Duodenal mucosa (tissue), 2 donors: ENCODE measurements at regions not wholly inside any gene's neighbourhood (a gene's known extent, or its start where the extent isn't known, plus 50 kb on each side); places are given as distances from the start of the nearest gene placed in this dataset.

Experiments
- H3K27ac ChIP-seq: one replicate; pipeline ENCODE4 v1.7.0; 2013; ENCODE audit warnings: low read depth, low read length
- H3K27me3 ChIP-seq, 2 donors: one replicate each; pipeline ENCODE4 v1.7.0; 2013; ENCODE audit warnings: low read length in 2 of 2, control low read depth in 1 of 2; ENCODE audit not compliant: insufficient read depth in 2 of 2, control insufficient read depth in 1 of 2
- H3K36me3 ChIP-seq, 2 donors: one replicate each; pipeline ENCODE4 v1.7.0; 2013; ENCODE audit warnings: low read length in 2 of 2, control low read depth in 1 of 2; ENCODE audit not compliant: insufficient read depth in 2 of 2, control insufficient read depth in 1 of 2
- H3K4me1 ChIP-seq, 2 donors: one replicate each; pipeline ENCODE4 v1.7.0; 2013; ENCODE audit warnings: low read length in 2 of 2, control low read depth in 1 of 2; ENCODE audit not compliant: insufficient read depth in 2 of 2, control insufficient read depth in 1 of 2
- H3K4me3 ChIP-seq, 2 donors: one replicate each; pipeline ENCODE4 v1.7.0; 2013; ENCODE audit warnings: low read length in 2 of 2, low read depth in 1 of 2
- H3K9ac ChIP-seq, 2 donors: one replicate each; pipeline ENCODE4 v1.7.0; 2013; ENCODE audit warnings: low read length in 2 of 2, low read depth in 1 of 2
- H3K9me3 ChIP-seq, 2 donors: one replicate each; pipeline ENCODE4 v1.7.0; 2013; ENCODE audit warnings: low read length in 2 of 2, control low read depth in 1 of 2; ENCODE audit not compliant: control insufficient read depth in 1 of 2

- Histone ChIP-seq H3K9ac (no peak overlapping the region), H3K27ac (no peak overlapping the region), H3K27me3 (peaks cover 18 to 39% of the 10 kb centered on the region in 2 donors), H3K4me3 (no peak overlapping the region), H3K4me1 (peaks cover 20 to 26% of the 10 kb centered on the region in 2 donors), H3K9me3 (no peaks in the 10 kb centered on the region), H3K36me3 (no peaks in the 10 kb centered on the region)
Measured at GRCh38 chr21:38664315-38664714, 141.4 kb upstream of the ETS2 start.

- Histone ChIP-seq H3K36me3 (no peaks in the 10 kb centered on the region), H3K9me3 (no peaks in the 10 kb centered on the region), H3K9ac (no peak overlapping the region), H3K4me1 (peaks cover 20 to 26% of the 10 kb centered on the region in 2 donors), H3K4me3 (no peak overlapping the region), H3K27me3 (peaks cover 13 to 34% of the 10 kb centered on the region in 2 donors), H3K27ac (no peak overlapping the region)
Measured at GRCh38 chr21:38664841-38665240, 140.9 kb upstream of the ETS2 start.

DNA sequence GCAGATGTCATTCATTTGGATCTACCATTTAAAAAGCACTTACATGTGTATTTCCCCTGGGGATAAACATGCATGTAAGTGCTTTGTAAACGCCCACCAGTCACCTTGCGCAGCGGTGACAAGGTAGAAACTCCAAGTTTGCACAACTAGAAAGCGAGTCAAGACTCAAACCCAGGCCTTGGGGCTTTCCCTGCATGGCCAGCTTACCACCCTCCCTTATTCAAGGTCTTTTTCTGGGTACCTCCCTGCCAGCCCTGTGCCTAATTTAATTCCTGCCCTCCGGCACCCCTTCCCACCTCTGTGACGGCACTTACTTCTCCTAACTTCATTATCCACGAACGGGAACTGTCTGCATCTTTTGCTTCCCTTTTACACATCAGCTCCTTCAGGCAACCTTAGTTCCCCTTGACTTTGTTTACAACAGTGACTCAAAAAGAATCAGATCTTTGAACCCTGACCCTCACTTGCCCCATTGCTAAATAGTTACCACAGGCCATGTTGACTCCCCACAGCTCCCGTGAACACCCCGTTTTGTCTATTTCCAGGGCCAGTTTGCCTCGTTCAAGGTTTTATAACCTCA, 138.3 kb upstream of the ETS2 start:
- Histone ChIP-seq H3K27ac (no peak overlapping the region), H3K4me3 (no peak overlapping the region), H3K9me3 (no peaks in the 10 kb centered on the region), H3K36me3 (no peaks in the 10 kb centered on the region), H3K9ac (no peak overlapping the region), H3K4me1 (peaks cover 15 to 22% of the 10 kb centered on the region in 2 donors), H3K27me3 (peaks cover 5 to 14% of the 10 kb centered on the region in 2 donors)

- H3K9ac ChIP-seq, result no peak overlapping the region
- H3K4me3 ChIP-seq, result no peak overlapping the region
- H3K4me1 ChIP-seq, result peaks cover 15 to 22% of the 10 kb centered on the region in 2 donors
- H3K9me3 ChIP-seq, result no peaks in the 10 kb centered on the region
- H3K36me3 ChIP-seq, result no peaks in the 10 kb centered on the region
- H3K27ac ChIP-seq, result no peak overlapping the region
- peaks cover 3 to 11% of the 10 kb centered on the region in 2 donors for H3K27me3 ChIP-seq
Measured at GRCh38 chr21:38668067-38668466, 137.7 kb upstream of the ETS2 start.

DNA sequence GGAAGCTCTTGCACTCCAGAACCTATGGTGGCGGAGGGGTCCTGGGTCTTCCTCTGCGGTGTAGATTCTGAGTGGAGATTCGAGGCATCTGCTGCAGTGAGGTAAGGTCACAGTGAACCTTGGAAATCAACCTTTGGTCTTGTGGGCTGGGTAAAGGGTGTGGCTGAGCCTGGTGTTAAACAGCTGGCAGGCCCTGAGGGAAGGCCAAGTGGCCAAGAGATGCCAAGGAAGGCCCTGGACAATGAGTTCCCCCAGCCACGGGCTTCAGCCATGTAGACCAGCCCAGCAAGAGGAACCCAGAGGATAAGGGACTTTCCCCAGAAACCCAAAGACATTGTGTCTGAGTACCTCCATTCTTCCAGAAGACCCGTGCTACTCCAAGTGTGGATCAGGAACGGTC, 137.2 kb upstream of the ETS2 start:
- Histone ChIP-seq H3K9ac (no peak overlapping the region), H3K9me3 (no peaks in the 10 kb centered on the region), H3K27ac (no peak overlapping the region), H3K4me1 (peaks cover 15 to 22% of the 10 kb centered on the region in 2 donors), H3K4me3 (no peak overlapping the region), H3K27me3 (peaks cover 0 to 9% of the 10 kb centered on the region in 2 donors), H3K36me3 (no peaks in the 10 kb centered on the region)

- Histone ChIP-seq H3K36me3 (no peaks in the 10 kb centered on the region), H3K27ac (no peak overlapping the region)
Measured at GRCh38 chr21:38669186-38669585, 136.5 kb upstream of the ETS2 start.

GRCh38 chr21:38670861-38671260, 134.9 kb upstream of the ETS2 start:
- H3K9me3 ChIP-seq, result no peaks in the 10 kb centered on the region
- no peak overlapping the region for H3K4me3 ChIP-seq
- H3K4me1 ChIP-seq, result peaks cover 15 to 22% of the 10 kb centered on the region in 2 donors
- no peak overlapping the region for H3K9ac ChIP-seq
- H3K36me3 ChIP-seq, result no peaks in the 10 kb centered on the region
- no peak overlapping the region for H3K27ac ChIP-seq
- H3K27me3 ChIP-seq, result peaks cover 0 to 6% of the 10 kb centered on the region in 2 donors

More at GRCh38 chr21:38669186-38669585, 136.5 kb upstream of the ETS2 start:
- H3K9ac ChIP-seq, result no peak overlapping the region
- H3K9me3 ChIP-seq, result no peaks in the 10 kb centered on the region
- no peak overlapping the region for H3K4me3 ChIP-seq
- H3K27me3 ChIP-seq, result peaks cover 0 to 9% of the 10 kb centered on the region in 2 donors
- peaks cover 15 to 22% of the 10 kb centered on the region in 2 donors for H3K4me1 ChIP-seq

- H3K9ac ChIP-seq, result no peak overlapping the region
Measured at GRCh38 chr21:38671773-38672172, 134.0 kb upstream of the ETS2 start.

GRCh38 chr21:38675182-38675824, 130.4 kb upstream of the ETS2 start:
- no peaks in the 10 kb centered on the region for H3K36me3 ChIP-seq
- H3K27ac ChIP-seq, result no peak overlapping the region
- no peak overlapping the region for H3K4me3 ChIP-seq
- no peak overlapping the region for H3K9ac ChIP-seq
- H3K4me1 ChIP-seq, result no peaks in the 10 kb centered on the region
- peaks cover 0 to 9% of the 10 kb centered on the region in 2 donors for H3K27me3 ChIP-seq
- no peaks in the 10 kb centered on the region for H3K9me3 ChIP-seq

More at GRCh38 chr21:38671773-38672172, 134.0 kb upstream of the ETS2 start:
- peaks cover 0 to 9% of the 10 kb centered on the region in 2 donors for H3K27me3 ChIP-seq
- no peaks in the 10 kb centered on the region for H3K36me3 ChIP-seq
- no peaks in the 10 kb centered on the region for H3K9me3 ChIP-seq
- H3K4me1 ChIP-seq, result peaks cover 15 to 22% of the 10 kb centered on the region in 2 donors
- H3K4me3 ChIP-seq, result no peak overlapping the region
- no peak overlapping the region for H3K27ac ChIP-seq

DNA sequence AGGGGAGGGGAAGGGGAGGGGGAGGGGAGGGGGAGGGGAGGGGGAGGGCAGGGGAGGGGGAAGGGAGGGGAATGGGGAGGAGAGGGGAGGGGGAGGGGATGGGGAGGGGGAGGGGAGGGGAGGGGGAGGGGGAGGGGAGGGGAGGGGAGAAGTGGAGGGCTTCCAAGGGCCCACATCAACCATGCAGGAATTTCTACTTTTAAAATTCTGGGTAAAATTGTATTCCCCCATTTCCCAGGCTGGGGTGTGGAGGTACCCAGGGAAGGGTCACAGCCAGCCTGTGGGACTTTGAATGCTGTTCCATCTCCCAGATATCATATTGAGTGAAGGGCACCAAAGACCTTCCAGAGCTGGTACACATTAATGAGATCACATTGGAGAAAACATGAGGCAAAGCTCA, 126.9 kb upstream of the ETS2 start:
- Histone ChIP-seq H3K9me3 (no peaks in the 10 kb centered on the region), H3K9ac (no peak overlapping the region), H3K27me3 (peaks cover 0 to 3% of the 10 kb centered on the region in 2 donors), H3K36me3 (no peaks in the 10 kb centered on the region), H3K4me3 (no peak overlapping the region), H3K27ac (no peak overlapping the region), H3K4me1 (no peaks in the 10 kb centered on the region)
